IMR-90 (cell line): ENCODE measurements at regions not wholly inside any gene's neighbourhood (a gene's known extent, or its start where the extent isn't known, plus 50 kb on each side); places are given as distances from the start of the nearest gene placed in this dataset.

ENCODE experiments used
- CEBPB ChIP-seq: IDR thresholded peaks from 2 replicates; pipeline ENCODE4 v1.6.1; 2012; ENCODE audit warnings: low read depth, low read length, improper control_type of control experiment
- FOS ChIP-seq: fragments of 150-350 bp; IDR thresholded peaks from 2 replicates; pipeline ENCODE4 v1.6.1; 2016; ENCODE audit warnings: low read depth, low read length
- MXI1 ChIP-seq: IDR thresholded peaks from 2 replicates; pipeline ENCODE4 v1.6.1; 2012; ENCODE audit warnings: low read depth, mild to moderate bottlenecking, low read length, moderate library complexity, borderline replicate concordance
- SMC3 ChIP-seq: fragments of 150-350 bp; IDR thresholded peaks from 2 replicates; pipeline ENCODE4 v1.6.1; 2016; ENCODE audit warnings: low read depth, mild to moderate bottlenecking, antibody characterized with exemption, low read length, moderate library complexity
- TF ChIP-seq, protein P1 (sequence below): conservative IDR thresholded peaks from 2 replicates; pipeline ENCODE4 v1.5.1; 2012; ENCODE audit warnings: mild to moderate bottlenecking, low read depth, low read length, improper control_type of control experiment
- TF ChIP-seq, protein P2 (sequence below): fragments of 150-350 bp; IDR thresholded peaks from 2 replicates; pipeline ENCODE4 v1.6.1; 2017; ENCODE audit warnings: mild to moderate bottlenecking, antibody characterized with exemption, low read length, low read depth

DNA sequence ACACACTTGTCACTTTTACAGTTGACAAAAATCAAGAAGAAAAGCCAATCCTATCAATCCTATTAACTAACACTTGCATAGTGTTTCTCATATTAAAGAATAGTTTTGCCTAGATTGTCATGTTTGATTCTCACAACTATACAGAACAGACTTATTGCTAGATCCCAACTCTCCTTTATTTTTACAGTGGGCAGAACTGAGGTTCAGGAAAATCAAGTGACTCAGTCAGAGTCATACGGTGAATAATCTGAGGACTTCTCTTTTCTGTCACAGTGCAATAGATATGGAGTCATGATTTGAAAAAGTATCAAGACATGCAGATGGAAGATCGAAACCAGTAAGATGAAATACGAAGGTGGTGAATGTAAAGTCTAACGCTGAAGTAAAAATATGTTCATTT lies 195.1 kb upstream of the CITED2 start:
- TF ChIP-seq FOS: peak; percentile 50; the same call in 1 of the 2 replicates
- TF ChIP-seq, protein P1, sequence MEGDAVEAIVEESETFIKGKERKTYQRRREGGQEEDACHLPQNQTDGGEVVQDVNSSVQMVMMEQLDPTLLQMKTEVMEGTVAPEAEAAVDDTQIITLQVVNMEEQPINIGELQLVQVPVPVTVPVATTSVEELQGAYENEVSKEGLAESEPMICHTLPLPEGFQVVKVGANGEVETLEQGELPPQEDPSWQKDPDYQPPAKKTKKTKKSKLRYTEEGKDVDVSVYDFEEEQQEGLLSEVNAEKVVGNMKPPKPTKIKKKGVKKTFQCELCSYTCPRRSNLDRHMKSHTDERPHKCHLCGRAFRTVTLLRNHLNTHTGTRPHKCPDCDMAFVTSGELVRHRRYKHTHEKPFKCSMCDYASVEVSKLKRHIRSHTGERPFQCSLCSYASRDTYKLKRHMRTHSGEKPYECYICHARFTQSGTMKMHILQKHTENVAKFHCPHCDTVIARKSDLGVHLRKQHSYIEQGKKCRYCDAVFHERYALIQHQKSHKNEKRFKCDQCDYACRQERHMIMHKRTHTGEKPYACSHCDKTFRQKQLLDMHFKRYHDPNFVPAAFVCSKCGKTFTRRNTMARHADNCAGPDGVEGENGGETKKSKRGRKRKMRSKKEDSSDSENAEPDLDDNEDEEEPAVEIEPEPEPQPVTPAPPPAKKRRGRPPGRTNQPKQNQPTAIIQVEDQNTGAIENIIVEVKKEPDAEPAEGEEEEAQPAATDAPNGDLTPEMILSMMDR: no peak
- TF ChIP-seq, protein P2, sequence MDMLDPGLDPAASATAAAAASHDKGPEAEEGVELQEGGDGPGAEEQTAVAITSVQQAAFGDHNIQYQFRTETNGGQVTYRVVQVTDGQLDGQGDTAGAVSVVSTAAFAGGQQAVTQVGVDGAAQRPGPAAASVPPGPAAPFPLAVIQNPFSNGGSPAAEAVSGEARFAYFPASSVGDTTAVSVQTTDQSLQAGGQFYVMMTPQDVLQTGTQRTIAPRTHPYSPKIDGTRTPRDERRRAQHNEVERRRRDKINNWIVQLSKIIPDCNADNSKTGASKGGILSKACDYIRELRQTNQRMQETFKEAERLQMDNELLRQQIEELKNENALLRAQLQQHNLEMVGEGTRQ: no peak
- TF ChIP-seq MXI1: no peak
- TF ChIP-seq SMC3: 0 out of 2 replicates have a peak, but pooled peaks have one; percentile 10
- peak; percentile 49; the same call in 1 of the 2 replicates for TF ChIP-seq CEBPB
